Non-pigmented ciliary epithelial cell (primary cell): ENCODE measurements at regions not wholly inside any gene's neighbourhood (a gene's known extent, or its start where the extent isn't known, plus 50 kb on each side); places are given as distances from the start of the nearest gene placed in this dataset.
"Not testable (repeated sequence)": the region's sequence is repeated elsewhere in the genome, so short reads cannot be mapped to it uniquely, and the experiment has no call there.

ENCODE experiments used
- DNase-seq: peaks from one replicate; pipeline ENCODE4 v3.0.0-alpha.2; 2010; ENCODE audit warnings: low read depth

DNA sequence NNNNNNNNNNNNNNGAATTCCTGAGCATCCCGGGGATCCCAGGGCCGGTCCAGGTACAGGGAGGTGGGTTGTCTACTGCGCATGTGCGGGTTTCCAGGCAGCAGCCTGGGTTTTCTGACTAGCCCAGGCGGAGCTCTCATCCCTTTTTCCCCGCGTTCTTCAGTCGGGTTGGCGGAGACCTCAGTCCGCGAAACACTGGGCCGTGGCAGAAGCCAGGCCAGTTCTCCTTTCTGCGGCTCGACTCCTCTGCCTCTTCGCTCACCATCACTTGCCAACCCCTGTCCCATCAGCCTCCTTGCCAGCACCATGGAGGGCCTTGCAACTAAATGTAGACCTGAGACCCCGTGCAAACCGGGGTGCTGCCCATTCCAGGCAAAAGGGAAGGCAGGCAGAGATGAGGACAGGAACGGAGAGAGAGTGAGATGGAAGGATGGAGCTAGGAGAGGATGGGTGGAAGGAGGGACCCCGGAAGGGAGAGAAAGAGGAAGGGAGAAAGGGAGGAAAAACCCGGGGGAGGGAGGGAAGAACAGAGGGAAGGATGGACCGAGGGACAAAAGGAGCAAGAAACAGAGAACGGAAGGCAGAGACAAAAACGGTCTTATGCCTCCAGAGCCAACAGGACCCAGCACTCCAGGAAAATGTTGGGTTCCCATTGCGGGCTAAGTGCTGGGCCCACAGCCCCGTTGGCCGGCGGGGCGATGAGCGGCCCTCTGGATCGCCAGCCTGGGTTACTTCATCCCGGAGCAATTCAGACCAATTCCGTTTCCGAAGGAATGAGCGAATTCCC is 445.4 kb upstream of the DEFB115 start:
- peak; percentile 15 for DNase-seq

GRCh38 chr20:30812739-30813411 is 444.6 kb upstream of the DEFB115 start:
- DNase-seq = no peak

DNA sequence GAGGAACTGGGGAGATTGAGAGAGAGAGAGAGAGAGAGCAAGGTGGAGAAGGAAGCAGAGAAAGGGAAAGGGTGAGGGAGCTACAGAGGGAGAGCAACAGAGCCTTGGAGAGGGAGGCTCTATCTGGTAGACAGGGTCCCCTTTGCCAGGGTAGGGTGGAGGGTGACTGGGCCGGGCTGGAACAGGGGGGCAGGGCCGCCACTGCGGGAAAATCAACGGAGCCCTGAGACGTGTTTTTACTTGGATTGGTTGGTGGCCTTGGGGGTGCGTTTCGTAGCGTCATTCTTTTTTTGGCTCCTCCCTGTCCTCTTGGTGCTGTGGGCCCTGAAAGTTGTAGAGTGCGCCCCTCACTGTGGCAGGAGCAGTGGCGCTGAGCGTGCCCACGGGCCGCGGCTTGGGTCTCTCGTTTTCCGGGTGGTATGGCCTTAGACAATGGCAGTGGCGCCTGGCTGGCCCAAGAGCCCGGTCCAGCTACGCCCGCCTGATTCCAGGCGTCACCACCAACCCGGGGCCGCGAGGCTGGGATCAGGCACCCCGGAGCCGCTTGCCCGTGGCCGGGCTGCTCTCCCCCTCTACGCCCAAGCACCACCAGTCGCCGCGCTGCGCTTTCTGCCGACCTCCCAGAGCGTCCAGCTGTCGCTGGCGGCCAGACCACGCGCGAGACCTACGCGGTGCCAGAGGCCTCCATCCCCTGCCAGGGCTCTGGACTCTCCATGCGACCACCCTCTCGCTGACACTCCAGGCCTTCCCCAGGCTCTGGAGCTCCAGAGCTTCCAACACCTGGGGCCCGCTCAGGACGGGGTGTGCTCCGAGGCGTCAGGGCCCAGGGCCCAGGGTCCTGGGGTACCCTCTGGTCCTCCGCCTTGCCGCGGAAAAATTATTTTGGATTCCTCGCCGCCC is 443.8 kb upstream of the DEFB115 start:
- not testable (repeated sequence) for DNase-seq

GRCh38 chr20:30814312-30814639 is 443.2 kb upstream of the DEFB115 start:
- DNase-seq = not testable (repeated sequence)

DNA sequence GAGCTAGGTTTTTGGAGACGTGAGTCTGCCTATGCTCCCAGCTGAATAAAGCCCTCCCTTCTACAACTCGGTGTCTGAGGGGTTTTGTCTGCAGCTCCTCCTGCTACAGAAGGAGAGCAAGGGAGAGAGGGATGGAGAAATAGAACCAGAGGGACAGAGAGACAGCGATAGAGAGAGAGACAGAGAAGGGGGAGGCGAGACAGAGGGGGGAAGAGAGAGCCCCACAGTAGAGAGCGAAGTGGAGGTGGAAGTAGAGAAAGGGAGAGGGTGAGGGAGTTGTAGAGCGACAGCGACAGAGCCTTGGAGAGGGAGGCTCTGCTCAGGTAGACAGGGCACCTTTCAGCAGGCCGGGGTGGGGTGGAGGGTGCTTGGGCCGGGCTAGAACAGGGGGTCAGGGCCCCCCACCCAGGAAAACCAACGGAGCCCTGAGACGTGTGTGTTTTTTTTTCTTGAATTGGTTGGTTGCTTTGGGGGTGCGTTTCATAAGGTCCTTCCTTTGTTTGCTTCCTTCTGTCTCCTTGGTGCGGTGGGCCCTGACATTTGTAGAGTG is 442.4 kb upstream of the DEFB115 start:
- not testable (repeated sequence) for DNase-seq

GRCh38 chr20:30815577-30816181 is 441.8 kb upstream of the DEFB115 start:
- DNase-seq = no peak

DNA sequence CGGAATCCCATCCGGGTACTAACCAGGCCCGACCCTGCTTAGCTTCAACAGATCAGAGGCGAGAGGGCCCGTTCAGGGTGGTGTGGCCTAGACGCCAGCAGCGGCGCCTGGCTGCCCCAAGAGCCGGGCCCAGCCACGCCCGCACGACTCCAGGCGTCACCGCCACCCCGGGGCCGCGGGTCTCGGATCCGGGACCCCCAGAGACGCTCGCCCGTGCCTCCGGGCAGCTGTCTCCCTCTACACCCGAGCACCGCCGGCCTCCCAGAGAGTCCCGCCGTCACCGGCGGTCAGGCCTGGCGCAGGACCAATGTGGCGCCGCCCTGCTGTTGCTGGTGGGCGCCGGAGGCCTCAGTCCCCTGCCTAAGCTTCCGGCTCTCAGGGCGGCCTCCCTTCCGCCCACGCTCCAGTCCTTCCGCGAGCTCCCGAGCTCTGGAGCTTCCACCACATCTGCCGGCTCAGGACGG is 441.2 kb upstream of the DEFB115 start:
- DNase-seq = no peak

- not testable (repeated sequence) for DNase-seq
Measured at GRCh38 chr20:30821615-30822014, 435.8 kb upstream of the DEFB115 start.

GRCh38 chr20:30824666-30825065 is 432.8 kb upstream of the DEFB115 start:
- not testable (repeated sequence) for DNase-seq

- DNase-seq = not testable (repeated sequence)
Measured at GRCh38 chr20:30845923-30846322, 411.5 kb upstream of the DEFB115 start.

DNA sequence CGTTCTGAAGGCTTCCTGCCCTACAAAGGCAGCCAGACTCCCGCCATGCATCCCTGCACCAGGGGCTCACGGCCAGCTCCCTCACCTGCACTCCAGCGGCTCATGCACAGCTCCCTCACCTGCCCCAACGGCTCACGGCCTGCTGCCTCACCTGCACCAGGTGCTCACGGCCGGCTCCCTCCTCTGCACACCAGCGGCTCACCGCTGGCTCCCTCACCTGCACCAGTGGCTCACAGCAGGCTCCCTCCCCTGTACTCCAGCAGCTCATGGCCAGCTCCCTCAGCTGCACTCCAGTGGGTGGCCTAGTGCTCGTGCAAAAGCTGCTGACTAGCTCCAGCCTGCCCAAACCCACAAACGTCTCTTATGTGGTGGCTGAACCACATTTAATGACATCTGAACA is 389.2 kb upstream of the DEFB115 start:
- DNase-seq = not testable (repeated sequence)

GRCh38 chr20:30871127-30871526 is 386.3 kb upstream of the DEFB115 start:
- DNase-seq = not testable (repeated sequence)

GRCh38 chr20:30872252-30872651 is 385.2 kb upstream of the DEFB115 start:
- DNase-seq = not testable (repeated sequence)

GRCh38 chr20:30875868-30876267 is 381.6 kb upstream of the DEFB115 start:
- not testable (repeated sequence) for DNase-seq

- not testable (repeated sequence) for DNase-seq
Measured at GRCh38 chr20:30891400-30891799, 366.1 kb upstream of the DEFB115 start.

GRCh38 chr20:30892541-30893345 is 364.7 kb upstream of the DEFB115 start:
- DNase-seq = no peak

DNA sequence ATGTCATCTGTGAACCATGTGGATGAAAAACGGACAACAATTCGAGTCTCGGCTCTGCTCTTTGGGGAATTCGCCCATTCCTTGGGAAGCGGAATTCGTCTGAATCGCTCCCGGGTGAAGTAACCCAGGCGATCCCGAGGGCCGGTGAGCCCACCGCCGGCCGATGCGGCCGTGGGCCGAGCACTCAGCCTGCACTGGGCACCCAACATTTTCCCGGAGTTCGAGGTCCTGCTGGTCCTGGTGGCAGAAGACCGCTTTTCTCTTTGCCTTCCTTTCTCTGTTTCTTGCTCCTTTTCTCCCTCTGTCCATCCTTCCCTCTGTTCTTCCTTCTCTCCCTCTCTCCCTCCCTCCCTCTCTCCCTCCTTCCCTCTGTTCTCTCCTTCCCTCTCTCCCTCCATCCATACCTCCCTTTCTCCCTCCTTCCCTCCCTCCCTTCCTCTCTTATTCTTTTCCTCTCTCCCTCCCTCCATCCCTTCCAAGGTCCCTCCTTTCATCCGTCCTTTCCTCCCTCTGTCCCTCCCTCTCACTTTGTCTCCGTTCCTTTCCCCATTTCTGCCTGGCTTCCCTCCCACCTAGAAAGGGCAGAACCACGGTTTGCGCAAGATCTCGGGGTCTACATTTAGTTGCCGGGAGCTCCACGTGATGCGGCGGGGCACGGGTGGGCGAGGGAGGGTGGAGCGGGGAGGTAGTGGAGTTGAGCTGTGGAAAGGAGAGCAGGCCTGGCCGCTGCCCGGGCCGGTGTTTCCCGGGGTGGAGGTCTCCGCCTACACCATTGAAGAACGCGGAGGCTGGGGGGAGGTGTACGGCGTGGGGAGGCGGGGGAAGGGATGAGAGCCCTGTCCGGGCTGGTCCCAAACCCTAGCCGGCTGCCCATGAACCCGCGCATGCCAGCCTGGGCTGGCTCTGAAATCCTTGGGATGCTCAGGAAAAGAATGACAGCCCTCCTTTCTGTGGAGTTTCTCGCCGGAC is 363.8 kb upstream of the DEFB115 start:
- DNase-seq = not testable (repeated sequence)

- not testable (repeated sequence) for DNase-seq
Measured at GRCh38 chr20:30894707-30895353, 362.6 kb upstream of the DEFB115 start.

GRCh38 chr20:30895354-30895711 is 362.1 kb upstream of the DEFB115 start:
- DNase-seq = not testable (repeated sequence)
